AG09319 (cell line): ENCODE measurements at regions not wholly inside any gene's neighbourhood (a gene's known extent, or its start where the extent isn't known, plus 50 kb on each side); places are given as distances from the start of the nearest gene placed in this dataset.

ENCODE experiments used
- DNase-seq: peaks from one replicate; pipeline ENCODE4 v3.0.0-alpha.2; 2010; ENCODE audit warnings: low read depth; ENCODE audit errors: extremely low read depth
- TF ChIP-seq, protein P1 (sequence below): IDR thresholded peaks from 2 replicates; pipeline ENCODE4 v1.5.1; 2011; ENCODE audit warnings: low read depth, mild to moderate bottlenecking, inconsistent platforms, low read length, moderate library complexity

- no peak for DNase-seq
- TF ChIP-seq, protein P1, sequence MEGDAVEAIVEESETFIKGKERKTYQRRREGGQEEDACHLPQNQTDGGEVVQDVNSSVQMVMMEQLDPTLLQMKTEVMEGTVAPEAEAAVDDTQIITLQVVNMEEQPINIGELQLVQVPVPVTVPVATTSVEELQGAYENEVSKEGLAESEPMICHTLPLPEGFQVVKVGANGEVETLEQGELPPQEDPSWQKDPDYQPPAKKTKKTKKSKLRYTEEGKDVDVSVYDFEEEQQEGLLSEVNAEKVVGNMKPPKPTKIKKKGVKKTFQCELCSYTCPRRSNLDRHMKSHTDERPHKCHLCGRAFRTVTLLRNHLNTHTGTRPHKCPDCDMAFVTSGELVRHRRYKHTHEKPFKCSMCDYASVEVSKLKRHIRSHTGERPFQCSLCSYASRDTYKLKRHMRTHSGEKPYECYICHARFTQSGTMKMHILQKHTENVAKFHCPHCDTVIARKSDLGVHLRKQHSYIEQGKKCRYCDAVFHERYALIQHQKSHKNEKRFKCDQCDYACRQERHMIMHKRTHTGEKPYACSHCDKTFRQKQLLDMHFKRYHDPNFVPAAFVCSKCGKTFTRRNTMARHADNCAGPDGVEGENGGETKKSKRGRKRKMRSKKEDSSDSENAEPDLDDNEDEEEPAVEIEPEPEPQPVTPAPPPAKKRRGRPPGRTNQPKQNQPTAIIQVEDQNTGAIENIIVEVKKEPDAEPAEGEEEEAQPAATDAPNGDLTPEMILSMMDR: no peak
Measured at GRCh38 chr4:156100651-156101050, 147.0 kb upstream of the CTSO start.

DNA sequence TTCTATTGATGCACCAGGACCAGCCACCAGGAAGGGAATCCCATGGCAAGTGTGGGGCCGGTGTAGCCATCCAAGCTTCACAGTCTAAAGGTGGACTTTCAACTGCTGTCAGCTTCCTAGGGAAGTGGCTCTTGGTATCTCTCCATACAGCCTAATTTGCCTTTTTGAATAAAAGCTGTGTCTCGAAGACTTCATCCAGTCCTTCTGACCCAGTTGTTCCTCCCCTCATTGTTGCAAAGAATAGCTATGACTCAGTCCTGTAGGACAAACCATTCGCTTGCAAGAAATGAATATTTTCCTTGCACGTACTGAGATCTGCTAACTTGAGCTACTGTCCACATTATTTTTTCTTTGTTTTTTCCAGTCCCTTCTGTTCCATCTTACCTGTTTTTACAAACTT, 145.1 kb upstream of the CTSO start:
- DNase-seq: no peak
- TF ChIP-seq, protein P1: no peak

DNA sequence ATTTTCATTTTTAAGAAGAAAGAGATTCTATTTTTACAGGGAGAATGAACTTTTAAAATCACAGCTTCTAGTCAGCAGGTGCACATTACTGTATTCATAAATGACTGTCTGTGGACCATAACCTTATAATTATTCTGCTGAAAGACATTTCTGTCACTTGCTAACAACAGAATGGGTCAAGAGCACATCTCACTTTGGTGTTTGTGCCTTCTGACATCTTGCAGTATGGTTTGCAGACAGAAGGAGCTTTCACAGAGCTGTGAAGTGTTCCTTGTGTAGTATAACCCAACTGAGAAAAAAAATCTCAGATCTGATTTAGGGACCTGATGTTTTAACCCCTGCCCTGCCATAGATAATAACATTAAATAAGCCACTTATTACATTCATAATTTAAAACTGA, 131.4 kb upstream of the CTSO start:
- TF ChIP-seq, protein P1: no peak
- DNase-seq: no peak

DNA sequence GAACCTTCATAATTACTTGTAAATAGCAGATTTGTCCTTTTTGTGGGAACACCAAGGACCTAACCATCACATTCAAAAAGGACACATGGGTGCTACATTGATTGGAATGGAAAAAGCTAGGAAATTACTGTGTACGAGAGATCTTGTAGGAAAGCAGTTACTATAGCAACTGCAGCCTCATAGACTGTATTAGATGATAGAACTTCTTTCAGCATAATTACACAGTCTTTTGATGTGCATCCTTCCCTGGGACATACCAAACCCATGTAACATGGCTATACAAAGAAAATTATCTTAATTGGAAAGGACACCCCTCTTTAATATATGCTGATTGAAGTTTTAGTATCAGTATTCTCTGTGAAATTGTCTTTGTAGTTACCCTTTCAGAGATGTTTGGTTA, 130.7 kb upstream of the CTSO start:
- TF ChIP-seq, protein P1: no peak
- DNase-seq: no peak

DNA sequence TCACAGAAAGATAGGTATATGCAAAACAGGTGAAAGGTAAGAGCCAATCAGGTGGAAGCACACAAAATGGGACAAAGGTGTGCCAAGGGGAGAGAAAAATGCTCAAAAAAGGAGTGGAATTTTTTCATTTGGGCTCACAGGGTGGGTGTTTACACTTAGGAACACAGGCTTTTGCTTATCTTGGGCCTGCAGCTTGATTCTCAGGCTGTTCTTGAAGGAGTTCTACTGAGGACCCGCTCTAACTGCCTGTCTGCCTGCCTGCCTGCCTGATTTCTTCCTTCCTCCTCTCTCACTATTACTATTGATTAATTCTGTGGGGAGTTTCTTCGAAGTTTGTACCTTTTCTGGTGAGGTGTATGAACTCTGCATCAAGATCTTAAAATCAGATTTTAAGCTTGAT, 120.3 kb upstream of the CTSO start:
- no peak for DNase-seq
- TF ChIP-seq, protein P1: no peak

- DNase-seq: no peak
- TF ChIP-seq, protein P1: no peak
Measured at GRCh38 chr4:156060661-156061060, 107.0 kb upstream of the CTSO start.

GRCh38 chr4:156053174-156053573, 99.5 kb upstream of the CTSO start:
- TF ChIP-seq, protein P1: no peak
- DNase-seq: no peak
